ENCODE measurements at regions not wholly inside any gene's neighbourhood (a gene's known extent, or its start where the extent isn't known, plus 50 kb on each side); places are given as distances from the start of the nearest gene placed in this dataset.
A peak's percentile ranks its signal among the peaks of the same experiment; 100 is the strongest.

DNA sequence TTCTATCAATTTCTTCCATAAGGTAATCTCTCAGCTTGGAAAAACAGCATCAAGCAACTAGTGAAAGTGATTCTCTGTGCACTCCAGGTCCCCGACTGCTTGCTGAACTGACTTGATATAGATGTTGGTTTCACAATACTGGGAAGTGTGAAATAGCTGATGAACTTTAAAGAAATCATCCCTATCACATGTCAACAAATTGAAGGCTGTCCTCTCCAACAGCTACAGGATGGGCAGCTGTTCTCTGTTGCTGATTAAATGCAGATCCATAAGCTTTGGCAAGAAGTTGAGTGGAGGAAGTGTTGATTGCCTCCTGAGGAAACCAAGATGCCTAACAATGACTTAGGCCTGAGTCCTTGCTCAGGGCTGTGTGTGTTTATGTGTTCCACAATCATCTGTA lies 130.4 kb upstream of the GDF10 start:
- DNase-seq: peak; percentile 19 to 21

DNA sequence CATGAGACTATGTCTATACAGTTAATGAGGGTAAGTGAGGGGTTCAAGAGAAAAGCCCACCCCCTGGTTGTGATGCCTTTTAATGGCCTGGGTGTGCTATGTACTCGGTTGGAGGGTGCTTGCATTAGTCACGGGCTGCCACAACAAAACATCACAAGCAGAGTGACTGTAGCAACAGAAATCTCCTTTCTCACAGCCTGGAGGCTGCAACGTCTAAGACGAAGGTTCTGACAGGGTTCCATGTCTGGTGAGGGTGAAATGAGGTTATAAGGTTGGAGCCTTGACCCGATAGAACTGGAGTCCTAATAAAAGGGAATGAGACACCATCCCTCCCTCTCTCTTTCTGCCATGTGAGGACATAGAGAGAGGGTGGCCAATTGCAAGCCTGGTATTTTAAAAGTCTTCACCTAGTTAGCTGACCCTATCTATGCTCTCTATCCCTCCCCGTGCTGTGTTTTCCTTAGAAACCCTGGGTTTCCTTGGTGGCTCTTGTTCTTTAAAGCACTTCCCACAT lies 126.0 kb upstream of the GDF10 start:
- DNase-seq: no peak

GRCh38 chr10:47175181-47176123 lies 124.5 kb upstream of the GDF10 start:
- DNase-seq: no peak

- DNase-seq: no peak
Observed at GRCh38 chr10:47176206-47176902, 123.6 kb upstream of the GDF10 start.

DNA sequence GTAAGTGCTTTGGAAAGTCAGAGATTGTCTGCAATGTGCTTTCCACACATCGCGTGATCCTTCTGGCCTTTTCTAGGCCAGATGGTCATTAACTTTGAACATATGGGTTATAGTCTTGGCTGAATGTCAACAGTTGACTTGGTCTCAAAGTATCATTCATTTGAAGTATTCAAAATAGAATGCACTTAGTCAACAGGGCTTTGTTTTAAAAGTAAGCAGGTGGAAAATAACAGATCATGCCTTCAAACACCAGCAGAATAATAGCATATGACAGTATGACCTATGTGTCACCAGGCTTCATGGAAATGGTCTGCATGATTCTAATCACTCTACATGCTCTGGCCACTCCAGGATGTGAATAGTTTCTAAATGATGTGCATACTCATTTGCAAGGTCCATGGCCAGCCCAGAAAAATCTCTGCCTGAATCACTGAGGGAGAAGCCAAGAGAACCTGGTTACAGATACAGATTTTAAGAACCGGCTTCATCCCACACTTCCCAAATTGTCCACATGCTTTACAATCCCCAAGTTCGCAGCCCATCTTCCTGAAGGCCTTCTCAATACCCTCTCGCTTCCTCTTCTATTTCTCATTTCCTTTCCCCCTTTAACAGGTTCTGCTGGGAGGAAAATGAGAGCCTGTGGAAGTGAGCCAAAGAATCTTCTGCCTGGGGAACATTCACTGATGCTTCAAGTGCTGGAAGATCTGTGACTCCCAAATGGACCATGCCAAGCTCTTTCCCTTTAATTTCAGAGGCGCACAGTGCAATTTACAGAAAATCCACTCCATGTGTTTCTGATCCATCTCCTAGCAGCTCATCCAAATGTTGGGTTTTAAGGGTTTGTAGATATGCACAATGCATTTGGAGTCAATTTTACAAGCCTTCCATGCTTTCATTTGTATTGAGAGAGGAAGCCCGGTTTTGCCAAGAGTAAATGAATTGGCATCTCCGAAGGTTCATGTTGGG lies 122.8 kb upstream of the GDF10 start:
- no peak for DNase-seq

DNA sequence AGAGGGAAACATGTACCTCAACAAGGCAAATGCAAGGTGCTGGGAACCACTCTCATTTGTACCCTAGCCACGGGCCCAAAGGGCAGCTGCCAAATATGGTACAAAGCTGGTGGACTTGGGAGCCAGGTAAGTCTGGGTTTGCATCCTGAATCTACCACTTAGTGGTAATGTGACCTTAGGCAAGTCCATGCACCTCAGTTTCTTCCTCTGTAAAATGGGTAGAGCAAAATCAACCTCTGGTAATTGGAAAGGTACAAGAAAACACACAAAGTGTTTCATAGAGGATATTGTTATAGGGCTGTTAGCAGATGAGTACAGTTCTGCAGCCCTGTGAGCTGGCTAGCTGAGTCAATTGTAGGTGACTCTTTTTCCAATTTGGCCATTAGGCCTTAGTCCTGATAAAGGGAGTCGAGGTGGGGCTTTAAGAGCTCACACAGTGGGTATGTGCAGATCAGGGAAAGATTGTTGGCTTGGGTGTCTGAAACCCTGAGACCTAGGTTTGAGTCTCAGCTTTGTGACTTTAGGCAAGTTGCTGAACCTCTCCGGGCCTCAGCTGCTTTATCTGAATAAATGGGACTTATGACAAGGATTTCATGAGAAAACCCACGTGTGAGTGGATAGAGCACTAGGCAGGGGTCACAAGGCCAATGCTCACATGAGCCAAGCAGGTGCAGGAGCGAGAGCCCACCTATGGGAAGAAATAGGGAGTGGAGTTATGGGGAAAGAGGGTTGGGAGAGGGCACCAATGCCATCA lies 121.3 kb upstream of the GDF10 start:
- DNase-seq: no peak

DNA sequence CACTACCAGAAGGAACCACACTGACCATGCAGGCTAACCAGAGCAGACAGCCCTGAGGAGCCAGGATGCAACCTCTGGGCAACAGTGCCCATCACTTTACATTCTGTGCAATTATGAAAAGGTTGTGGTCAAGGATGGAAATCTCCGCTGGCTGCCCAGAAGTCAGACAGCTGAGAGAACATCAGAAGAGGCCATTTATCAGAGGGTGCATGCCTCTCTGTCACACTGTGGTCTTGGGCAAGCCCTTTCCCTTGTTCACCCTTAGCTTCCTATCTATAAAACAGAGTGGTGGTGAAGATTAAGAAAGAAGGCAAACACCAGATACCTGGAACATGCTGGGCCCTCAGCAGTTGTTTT lies 120.7 kb upstream of the GDF10 start:
- DNase-seq: no peak

GRCh38 chr10:47181052-47181849 lies 118.7 kb upstream of the GDF10 start:
- DNase-seq: no peak

- DNase-seq: no peak
Observed at GRCh38 chr10:47182934-47183703, 116.9 kb upstream of the GDF10 start.

DNA sequence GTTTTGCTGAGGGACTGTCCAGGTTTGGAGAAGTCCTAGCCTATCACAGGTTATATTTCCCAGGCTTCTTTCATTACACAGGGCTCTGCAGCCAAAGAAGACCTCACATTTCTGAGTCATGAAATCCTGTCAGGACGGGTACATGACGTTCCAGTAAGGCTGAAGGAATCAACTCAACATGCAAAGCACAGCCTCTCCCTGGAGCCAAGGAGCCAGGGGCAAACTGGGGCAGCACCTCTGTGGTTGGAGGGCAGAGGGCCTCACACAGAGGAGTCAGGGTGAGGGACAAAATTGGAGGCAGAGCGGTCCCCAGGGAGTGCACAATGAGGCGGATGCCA lies 116.3 kb upstream of the GDF10 start:
- no peak for DNase-seq

DNA sequence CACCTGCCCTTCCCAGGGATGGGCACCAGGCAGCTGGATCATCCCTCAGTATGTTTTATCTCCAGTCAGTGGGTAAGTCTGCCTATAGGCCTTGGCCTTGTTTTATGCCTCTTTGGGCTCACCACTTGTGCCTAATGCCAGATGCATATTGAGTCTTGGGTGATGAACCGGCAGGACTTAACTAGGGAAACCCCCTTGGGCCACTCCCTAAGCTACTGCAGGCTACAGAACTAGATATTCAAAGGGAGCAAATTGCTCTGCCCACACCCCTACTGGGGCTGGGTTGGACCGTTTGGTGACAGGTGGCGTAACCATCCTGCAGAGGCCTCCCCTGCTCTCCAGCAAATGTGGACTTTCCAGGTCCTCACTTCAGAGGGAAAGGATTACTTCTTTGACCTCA lies 115.7 kb upstream of the GDF10 start:
- DNase-seq: no peak

DNA sequence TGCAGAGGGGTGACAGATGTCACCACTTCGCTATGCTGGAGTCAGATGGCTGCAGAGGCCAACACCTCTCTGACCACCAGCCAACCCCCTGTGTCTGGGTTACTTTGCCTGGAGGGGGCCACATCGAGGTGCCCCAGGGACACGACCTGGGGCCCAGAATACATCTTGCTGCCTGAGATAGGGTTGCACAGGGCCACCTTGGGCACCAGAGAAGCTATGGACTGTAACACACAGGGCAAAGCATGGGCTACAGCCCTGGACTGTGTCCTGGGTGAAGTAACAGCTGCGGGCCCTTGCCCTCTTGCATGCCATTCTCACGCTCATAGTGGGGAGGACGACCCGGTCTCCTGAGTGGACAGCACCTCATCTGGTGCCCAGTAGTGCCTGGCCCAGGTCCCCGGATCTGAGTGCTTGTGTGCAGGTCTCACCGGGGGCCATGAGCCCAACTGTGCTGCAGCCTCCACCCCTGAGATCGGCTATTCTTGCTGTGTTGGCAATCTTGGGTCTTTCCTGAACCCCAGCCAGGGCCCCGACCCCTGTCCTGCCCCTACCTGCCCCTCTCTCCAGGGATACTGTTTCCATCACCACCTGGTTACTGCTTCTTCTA lies 115.2 kb upstream of the GDF10 start:
- DNase-seq: no peak

- no peak for DNase-seq
Observed at GRCh38 chr10:47186941-47187340, 113.1 kb upstream of the GDF10 start.

- no peak for DNase-seq
Observed at GRCh38 chr10:47187592-47187991, 112.4 kb upstream of the GDF10 start.

DNA sequence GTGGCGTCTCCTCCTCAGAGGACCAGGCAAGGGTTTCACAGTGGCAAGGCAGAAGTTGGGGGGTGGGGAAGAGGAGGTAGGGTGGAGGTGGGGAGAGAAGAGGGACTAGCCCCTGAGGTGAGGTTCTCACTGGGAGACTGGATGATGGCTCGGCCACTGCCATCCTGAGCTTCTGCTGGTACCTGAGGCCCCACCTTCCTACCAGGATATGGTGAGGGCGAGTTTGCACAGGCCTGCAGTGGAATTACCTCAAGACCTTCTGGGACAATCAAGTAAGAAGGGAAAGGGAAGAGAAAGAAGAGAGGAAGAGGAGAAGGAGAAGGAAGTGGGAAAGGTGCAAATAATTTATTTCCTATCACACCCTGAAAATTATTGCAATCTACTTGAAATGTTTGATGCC lies 111.8 kb upstream of the GDF10 start:
- DNase-seq: no peak

- no peak for DNase-seq
Observed at GRCh38 chr10:47189802-47190201, 110.2 kb upstream of the GDF10 start.

DNA sequence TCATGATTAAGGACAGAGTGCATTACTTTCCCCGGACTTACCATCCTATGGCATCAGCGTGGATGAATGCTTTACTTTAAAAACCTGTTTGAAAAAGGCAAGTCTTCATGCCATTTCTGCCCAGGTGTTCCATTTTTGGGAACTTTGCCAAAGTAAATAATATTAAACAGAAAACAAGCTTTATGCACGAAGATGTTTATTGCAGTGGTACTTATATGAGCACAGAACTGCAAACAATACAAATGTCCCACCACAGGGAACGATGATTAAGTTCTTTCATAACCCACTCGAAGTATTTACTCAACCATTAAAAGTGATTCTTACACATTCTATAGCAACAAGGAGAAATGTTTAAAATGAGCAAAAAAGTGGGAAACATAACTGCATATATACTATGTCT lies 109.7 kb upstream of the GDF10 start:
- DNase-seq: no peak

DNA sequence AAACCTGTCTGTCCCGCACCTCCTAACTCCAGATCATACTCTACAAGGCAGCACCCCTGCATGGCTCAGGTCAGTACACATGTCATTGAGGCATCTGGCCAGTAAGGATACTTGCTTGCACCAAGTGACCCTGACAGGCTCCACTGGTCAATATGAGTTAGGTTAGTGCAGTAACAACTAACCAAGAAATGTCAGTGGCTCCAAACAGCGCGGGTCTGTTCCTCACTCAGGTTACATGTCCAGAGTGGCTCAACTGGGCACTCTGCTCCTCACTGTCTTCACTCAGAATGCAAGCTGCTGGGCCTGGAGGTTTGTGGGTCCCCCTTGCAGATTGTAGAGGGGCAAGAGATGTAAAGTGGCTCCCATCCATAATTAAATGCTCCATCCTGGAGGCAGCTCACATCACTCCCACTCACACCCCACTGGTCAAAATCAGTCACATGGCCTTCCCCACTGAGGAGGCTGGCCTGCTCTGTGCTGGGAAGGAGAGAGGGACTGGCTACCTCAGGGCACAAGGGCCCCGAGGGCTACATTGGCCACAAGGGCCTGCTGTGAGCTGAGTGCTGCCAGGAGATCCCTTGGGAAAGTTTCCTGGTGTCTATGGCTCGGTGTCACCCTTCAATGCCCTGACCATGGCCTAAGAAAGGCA lies 109.1 kb upstream of the GDF10 start:
- no peak for DNase-seq

GRCh38 chr10:47192273-47192672 lies 107.7 kb upstream of the GDF10 start:
- no peak for DNase-seq

- no peak for DNase-seq
Observed at GRCh38 chr10:47193666-47194065, 106.3 kb upstream of the GDF10 start.
